ENCODE measurements at regions not wholly inside any gene's neighbourhood (a gene's known extent, or its start where the extent isn't known, plus 50 kb on each side); places are given as distances from the start of the nearest gene placed in this dataset.

- Histone ChIP-seq H3K79me2 (no peaks in the 10 kb centered on the region), H2AFZ (no peak overlapping the region), H3K9me3 (ENCODE audit: low read depth) (no peaks in the 10 kb centered on the region), H3K4me3 (no peak overlapping the region), H3K27ac (no peak overlapping the region), H3K4me2 (no peak overlapping the region), H3K27me3 (no peaks in the 10 kb centered on the region), H3K9me2 (replicated peaks; ENCODE audit: insufficient read depth) (no peaks in the 10 kb centered on the region), H4K20me1 (ENCODE audit: insufficient read depth, poor library complexity, severe bottlenecking) (no peaks in the 10 kb centered on the region), H3K4me1 (ENCODE audit: insufficient read depth) (no peaks in the 10 kb centered on the region), H3K36me3 (replicated peaks; ENCODE audit: insufficient read depth, low read depth) (no peaks in the 10 kb centered on the region)
- TF ChIP-seq EZH2phosphoT487 (IDR thresholded peaks at IDR 0.05; ENCODE audit: low read depth, severe bottlenecking, unreplicated experiment) (no peak), CTCF (IDR thresholded peaks at IDR 0.05; ENCODE audit: poor library complexity) (no peak)
- 86% methylated on average over 10 of the region's 10 CpGs for WGBS (ENCODE audit: low lambda C conversion rate, missing lambda C conversion rate)
- DNase-seq (ENCODE audit: low spot score) = no peak
These were observed 479.8 kb downstream of the BCAT1 start for GRCh38 chr12:24469089-24469488.

- no peak for DNase-seq (ENCODE audit: low spot score)
- TF ChIP-seq EZH2 (IDR thresholded peaks at IDR 0.05; ENCODE audit: borderline replicate concordance) = no peak
- no peak for TF ChIP-seq CTCF (IDR thresholded peaks at IDR 0.05; ENCODE audit: poor library complexity)
- no peaks in the 10 kb centered on the region for H3K9me2 ChIP-seq (replicated peaks; ENCODE audit: insufficient read depth)
- H3K27me3 ChIP-seq = no peaks in the 10 kb centered on the region
- H4K20me1 ChIP-seq (ENCODE audit: insufficient read depth, poor library complexity, severe bottlenecking) = no peaks in the 10 kb centered on the region
- no peaks in the 10 kb centered on the region for H3K4me1 ChIP-seq (ENCODE audit: insufficient read depth)
- no peak overlapping the region for H3K4me3 ChIP-seq
- no peak overlapping the region for H3K27ac ChIP-seq
- H3K79me2 ChIP-seq = no peaks in the 10 kb centered on the region
- H2AFZ ChIP-seq = no peak overlapping the region
- H3K36me3 ChIP-seq (replicated peaks; ENCODE audit: insufficient read depth, low read depth) = no peaks in the 10 kb centered on the region
- H3K9me3 ChIP-seq (ENCODE audit: low read depth) = no peaks in the 10 kb centered on the region
- no peak overlapping the region for H3K4me2 ChIP-seq
- 92% methylated on average over 3 of the region's 3 CpGs for WGBS (ENCODE audit: low lambda C conversion rate, missing lambda C conversion rate)
These were observed 481.7 kb downstream of the BCAT1 start for GRCh38 chr12:24467226-24467625.

GRCh38 chr12:24463375-24463774 lies 485.5 kb downstream of the BCAT1 start:
- Histone ChIP-seq H4K20me1 (ENCODE audit: insufficient read depth, poor library complexity, severe bottlenecking) (no peaks in the 10 kb centered on the region), H3K36me3 (replicated peaks; ENCODE audit: insufficient read depth, low read depth) (no peaks in the 10 kb centered on the region), H3K27me3 (no peaks in the 10 kb centered on the region), H3K9me3 (ENCODE audit: low read depth) (no peaks in the 10 kb centered on the region), H3K27ac (no peak overlapping the region), H2AFZ (no peak overlapping the region), H3K4me2 (no peak overlapping the region), H3K4me1 (ENCODE audit: insufficient read depth) (no peaks in the 10 kb centered on the region), H3K9me2 (replicated peaks; ENCODE audit: insufficient read depth) (no peaks in the 10 kb centered on the region), H3K79me2 (peaks cover 2% of the 10 kb centered on the region), H3K4me3 (no peak overlapping the region)
- WGBS (ENCODE audit: low lambda C conversion rate, missing lambda C conversion rate) = 78% methylated on average over 6 of the region's 6 CpGs
- TF ChIP-seq EZH2 (IDR thresholded peaks at IDR 0.05; ENCODE audit: borderline replicate concordance) (no peak), EZH2phosphoT487 (IDR thresholded peaks at IDR 0.05; ENCODE audit: low read depth, severe bottlenecking, unreplicated experiment) (no peak), CTCF (IDR thresholded peaks at IDR 0.05; ENCODE audit: poor library complexity) (no peak)
- DNase-seq (ENCODE audit: low spot score) = no peak

GRCh38 chr12:24462946-24463345 lies 486.0 kb downstream of the BCAT1 start:
- TF ChIP-seq EZH2 (IDR thresholded peaks at IDR 0.05; ENCODE audit: borderline replicate concordance) (no peak), CTCF (IDR thresholded peaks at IDR 0.05; ENCODE audit: poor library complexity) (no peak), EZH2phosphoT487 (IDR thresholded peaks at IDR 0.05; ENCODE audit: low read depth, severe bottlenecking, unreplicated experiment) (no peak)
- 96% methylated on average over 1 of the region's 1 CpG for WGBS (ENCODE audit: low lambda C conversion rate, missing lambda C conversion rate)
- no peak for DNase-seq (ENCODE audit: low spot score)
- H3K27me3 ChIP-seq = no peaks in the 10 kb centered on the region
- no peak overlapping the region for H2AFZ ChIP-seq
- no peak overlapping the region for H3K27ac ChIP-seq
- H3K9me3 ChIP-seq (ENCODE audit: low read depth) = no peaks in the 10 kb centered on the region
- no peaks in the 10 kb centered on the region for H3K36me3 ChIP-seq (replicated peaks; ENCODE audit: insufficient read depth, low read depth)
- H3K4me1 ChIP-seq (ENCODE audit: insufficient read depth) = no peaks in the 10 kb centered on the region
- no peak overlapping the region for H3K4me2 ChIP-seq
- peaks cover 2% of the 10 kb centered on the region for H3K79me2 ChIP-seq
- no peaks in the 10 kb centered on the region for H4K20me1 ChIP-seq (ENCODE audit: insufficient read depth, poor library complexity, severe bottlenecking)
- no peaks in the 10 kb centered on the region for H3K9me2 ChIP-seq (replicated peaks; ENCODE audit: insufficient read depth)
- H3K4me3 ChIP-seq = no peak overlapping the region
